OCI-LY3 (cell line): ENCODE measurements at regions not wholly inside any gene's neighbourhood (a gene's known extent, or its start where the extent isn't known, plus 50 kb on each side); places are given as distances from the start of the nearest gene placed in this dataset.

Source experiments
- EZH2phosphoT487 ChIP-seq: fragments of 200-600 bp; shearing (Covaris generic); IDR thresholded peaks from 2 replicates; pipeline ENCODE4 v1.6.1; 2018; ENCODE audit warnings: antibody characterized with exemption, mixed run types, low read depth
- TF ChIP-seq, protein P1 (sequence below): fragments of 200-600, 300-600 bp; sonication (generic); IDR thresholded peaks from 2 replicates; pipeline ENCODE4 v1.5.1; 2014; ENCODE audit warnings: antibody characterized with exemption, low read length, low read depth

DNA sequence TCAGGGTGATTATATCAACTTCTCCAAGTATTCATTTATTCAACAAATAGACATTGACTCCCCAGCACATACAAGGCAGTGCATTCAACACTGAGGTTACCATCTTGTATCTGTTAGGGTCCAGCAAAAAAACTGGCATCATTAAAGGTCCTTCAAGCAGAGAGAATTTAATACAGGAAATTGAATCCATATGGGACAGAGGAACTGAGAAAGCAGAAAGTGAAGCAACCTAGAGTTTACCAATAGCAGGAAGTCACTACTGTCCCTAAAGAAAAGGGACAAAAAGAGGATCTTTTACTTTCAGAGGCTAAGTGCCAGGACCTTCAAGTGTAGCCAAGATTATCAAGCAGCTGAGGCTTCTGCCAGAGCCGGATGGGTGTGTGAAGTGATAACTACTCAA lies 237.8 kb upstream of the TBX3 start:
- TF ChIP-seq, protein P1, sequence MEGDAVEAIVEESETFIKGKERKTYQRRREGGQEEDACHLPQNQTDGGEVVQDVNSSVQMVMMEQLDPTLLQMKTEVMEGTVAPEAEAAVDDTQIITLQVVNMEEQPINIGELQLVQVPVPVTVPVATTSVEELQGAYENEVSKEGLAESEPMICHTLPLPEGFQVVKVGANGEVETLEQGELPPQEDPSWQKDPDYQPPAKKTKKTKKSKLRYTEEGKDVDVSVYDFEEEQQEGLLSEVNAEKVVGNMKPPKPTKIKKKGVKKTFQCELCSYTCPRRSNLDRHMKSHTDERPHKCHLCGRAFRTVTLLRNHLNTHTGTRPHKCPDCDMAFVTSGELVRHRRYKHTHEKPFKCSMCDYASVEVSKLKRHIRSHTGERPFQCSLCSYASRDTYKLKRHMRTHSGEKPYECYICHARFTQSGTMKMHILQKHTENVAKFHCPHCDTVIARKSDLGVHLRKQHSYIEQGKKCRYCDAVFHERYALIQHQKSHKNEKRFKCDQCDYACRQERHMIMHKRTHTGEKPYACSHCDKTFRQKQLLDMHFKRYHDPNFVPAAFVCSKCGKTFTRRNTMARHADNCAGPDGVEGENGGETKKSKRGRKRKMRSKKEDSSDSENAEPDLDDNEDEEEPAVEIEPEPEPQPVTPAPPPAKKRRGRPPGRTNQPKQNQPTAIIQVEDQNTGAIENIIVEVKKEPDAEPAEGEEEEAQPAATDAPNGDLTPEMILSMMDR: no peak
- no peak for TF ChIP-seq EZH2phosphoT487
